Mesendoderm (in vitro differentiated cells): ENCODE measurements at regions not wholly inside any gene's neighbourhood (a gene's known extent, or its start where the extent isn't known, plus 50 kb on each side); places are given as distances from the start of the nearest gene placed in this dataset.
A peak's percentile ranks its signal among the peaks of the same experiment; 100 is the strongest.

Source experiments
- DNase-seq: peaks from one replicate; pipeline ENCODE4 v3.0.0; 2013
- H2AK5ac ChIP-seq: 2 replicates; pipeline ENCODE4 v1.6.1; 2013; ENCODE audit warnings: low read length, inconsistent platforms
- H2BK120ac ChIP-seq: 2 replicates; pipeline ENCODE4 v1.6.1; 2013; ENCODE audit warnings: low read depth, mild to moderate bottlenecking, low read length, moderate library complexity, mixed read lengths
- H2BK15ac ChIP-seq: replicated peaks from 2 replicates; pipeline ENCODE4 v1.6.1; 2013; ENCODE audit warnings: low read depth, mild to moderate bottlenecking, moderate library complexity
- H2BK5ac ChIP-seq: 2 replicates; pipeline ENCODE4 v1.6.1; 2013; ENCODE audit warnings: low read length, inconsistent platforms
- H3K18ac ChIP-seq: 2 replicates; pipeline ENCODE4 v1.6.1; 2013; ENCODE audit warnings: mild to moderate bottlenecking, low read length, mixed read lengths
- H3K23ac ChIP-seq: one replicate; pipeline ENCODE4 v1.6.1; 2013; ENCODE audit warnings: low read length
- H3K27ac ChIP-seq: 2 replicates; pipeline ENCODE4 v1.5.1; 2013; ENCODE audit warnings: low read depth, mild to moderate bottlenecking, inconsistent platforms, low read length, moderate library complexity
- H3K27me3 ChIP-seq: 2 replicates; pipeline ENCODE4 v1.6.1; 2013; ENCODE audit warnings: low read length, control low read depth, mild to moderate bottlenecking, inconsistent platforms; ENCODE audit not compliant: insufficient read depth, poor library complexity
- H3K36me3 ChIP-seq: 2 replicates; pipeline ENCODE4 v1.6.1; 2013; ENCODE audit warnings: low read length, inconsistent platforms; ENCODE audit not compliant: control insufficient read depth, insufficient read depth
- H3K4ac ChIP-seq: one replicate; pipeline ENCODE4 v1.6.1; 2013; ENCODE audit warnings: low read depth, mild to moderate bottlenecking, low read length, moderate library complexity
- H3K4me1 ChIP-seq: 2 replicates; pipeline ENCODE4 v1.6.1; 2013; ENCODE audit warnings: low read depth, low read length, inconsistent platforms; ENCODE audit not compliant: control insufficient read depth
- H3K4me2 ChIP-seq: 2 replicates; pipeline ENCODE4 v1.6.1; 2013; ENCODE audit warnings: low read length
- H3K4me3 ChIP-seq: 2 replicates; pipeline ENCODE4 v1.5.1; 2013; ENCODE audit warnings: mild to moderate bottlenecking, low read length
- H3K56ac ChIP-seq: one replicate; pipeline ENCODE4 v1.6.1; 2013; ENCODE audit warnings: low read length
- H3K79me1 ChIP-seq: 2 replicates; pipeline ENCODE4 v1.6.1; 2013; ENCODE audit warnings: low read length, inconsistent platforms
- H3K79me2 ChIP-seq: 2 replicates; pipeline ENCODE4 v1.6.1; 2013; ENCODE audit warnings: mild to moderate bottlenecking, low read length; ENCODE audit not compliant: control insufficient read depth, insufficient read depth
- H3K9ac ChIP-seq: 2 replicates; pipeline ENCODE4 v1.6.1; 2013; ENCODE audit warnings: low read length, inconsistent platforms
- H4K5ac ChIP-seq: one replicate; pipeline ENCODE4 v1.6.1; 2013; ENCODE audit warnings: low read length
- H4K8ac ChIP-seq: one replicate; pipeline ENCODE4 v1.6.1; 2013; ENCODE audit warnings: low read depth, mild to moderate bottlenecking, control low read depth, low read length, moderate library complexity
- WGBS: extraction: QIAGEN DNeasy Blood & Tissue Kit; methylation state at CpG from one replicate; pipeline ENCODE4 v1.1.7; 2013; ENCODE audit warnings: low lambda C conversion rate, missing lambda C conversion rate; ENCODE audit not compliant: insufficient coverage; ENCODE audit errors: extremely low coverage; 5-methylcytosine and 5-hydroxymethylcytosine counted together

GRCh38 chrX:122582975-122583305 is 601.1 kb upstream of the GRIA3 start:
- DNase-seq = no peak
- no peak overlapping the region for H4K8ac ChIP-seq
- no peak overlapping the region for H2BK15ac ChIP-seq
- H3K9ac ChIP-seq = no peak overlapping the region
- no peak overlapping the region for H2BK5ac ChIP-seq
- no peak overlapping the region for H3K18ac ChIP-seq
- H4K5ac ChIP-seq = no peak overlapping the region
- H3K23ac ChIP-seq = no peak overlapping the region
- no peaks in the 10 kb centered on the region for H3K79me2 ChIP-seq
- H3K79me1 ChIP-seq = no peaks in the 10 kb centered on the region
- no peak overlapping the region for H3K56ac ChIP-seq
- H3K27me3 ChIP-seq = no peaks in the 10 kb centered on the region
- H3K36me3 ChIP-seq = no peaks in the 10 kb centered on the region
- H2AK5ac ChIP-seq = no peak overlapping the region
- H3K4me2 ChIP-seq = no peak overlapping the region
- H3K4me1 ChIP-seq = no peaks in the 10 kb centered on the region
- H2BK120ac ChIP-seq = no peak overlapping the region
- H3K4me3 ChIP-seq = no peak overlapping the region
- H3K4ac ChIP-seq = no peak overlapping the region
- H3K27ac ChIP-seq = no peak overlapping the region

DNA sequence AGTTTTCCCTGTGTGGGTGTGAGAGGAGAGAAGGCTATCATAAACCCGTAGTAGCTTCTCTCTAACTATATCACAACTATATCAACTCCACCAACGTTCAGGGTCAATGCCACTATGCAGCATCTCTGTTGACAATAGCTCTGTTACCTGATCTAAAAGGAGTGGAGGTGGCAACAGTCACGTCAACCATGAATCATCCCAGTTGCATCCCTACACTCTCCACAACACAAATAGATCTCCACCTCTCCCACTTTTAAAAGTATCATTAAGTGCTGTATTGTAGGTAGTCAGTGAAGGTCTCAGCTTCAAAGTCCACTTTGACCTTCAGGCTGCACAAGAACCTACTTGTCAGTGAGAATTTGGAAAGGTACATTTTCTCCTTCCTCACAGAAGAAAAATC is 600.5 kb upstream of the GRIA3 start:
- Histone ChIP-seq H3K79me1 (no peaks in the 10 kb centered on the region), H3K36me3 (no peaks in the 10 kb centered on the region), H2AK5ac (no peak overlapping the region), H3K9ac (no peak overlapping the region), H3K18ac (no peak overlapping the region), H4K5ac (no peak overlapping the region), H3K4me3 (no peak overlapping the region), H3K4me1 (no peaks in the 10 kb centered on the region), H3K56ac (no peak overlapping the region), H2BK5ac (no peak overlapping the region), H3K79me2 (no peaks in the 10 kb centered on the region), H2BK120ac (no peak overlapping the region), H2BK15ac (no peak overlapping the region), H3K27ac (no peak overlapping the region), H3K27me3 (no peaks in the 10 kb centered on the region), H3K4me2 (no peak overlapping the region), H3K23ac (no peak overlapping the region), H3K4ac (no peak overlapping the region), H4K8ac (no peak overlapping the region)
- no peak for DNase-seq
- WGBS = no CpG with 5 or more reads among the region's 3 CpGs

DNA sequence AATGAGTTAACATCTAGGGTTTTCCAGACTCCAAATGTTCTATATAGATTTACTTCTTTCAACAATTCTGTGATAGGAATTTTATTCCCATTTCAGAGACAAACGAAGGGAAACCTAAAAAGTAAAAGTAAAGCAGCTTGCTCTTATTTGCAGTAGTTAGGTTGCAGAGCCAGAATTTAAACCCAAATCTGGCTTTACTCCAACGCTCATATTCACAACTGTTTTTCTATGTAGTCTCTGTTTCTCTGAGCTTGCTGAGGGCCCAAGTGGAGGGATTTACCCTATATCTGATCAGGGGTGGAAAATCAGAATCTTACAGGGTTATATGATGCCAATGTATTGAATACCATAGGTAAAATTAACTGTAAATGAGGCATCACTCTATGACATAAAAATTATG is 599.1 kb upstream of the GRIA3 start:
- no peaks in the 10 kb centered on the region for H3K27me3 ChIP-seq
- no peak overlapping the region for H2BK5ac ChIP-seq
- H4K5ac ChIP-seq = no peak overlapping the region
- no CpG with 5 or more reads among the region's 2 CpGs for WGBS
- H3K56ac ChIP-seq = no peak overlapping the region
- H3K36me3 ChIP-seq = no peaks in the 10 kb centered on the region
- H3K9ac ChIP-seq = no peak overlapping the region
- H3K18ac ChIP-seq = no peak overlapping the region
- H3K23ac ChIP-seq = no peak overlapping the region
- no peak overlapping the region for H2BK120ac ChIP-seq
- no peak overlapping the region for H2BK15ac ChIP-seq
- no peak overlapping the region for H3K4me3 ChIP-seq
- H3K27ac ChIP-seq = no peak overlapping the region
- no peak overlapping the region for H3K4me2 ChIP-seq
- H3K79me2 ChIP-seq = no peaks in the 10 kb centered on the region
- H3K4ac ChIP-seq = no peak overlapping the region
- no peak overlapping the region for H4K8ac ChIP-seq
- H3K4me1 ChIP-seq = no peaks in the 10 kb centered on the region
- DNase-seq = no peak
- no peaks in the 10 kb centered on the region for H3K79me1 ChIP-seq
- no peak overlapping the region for H2AK5ac ChIP-seq

DNA sequence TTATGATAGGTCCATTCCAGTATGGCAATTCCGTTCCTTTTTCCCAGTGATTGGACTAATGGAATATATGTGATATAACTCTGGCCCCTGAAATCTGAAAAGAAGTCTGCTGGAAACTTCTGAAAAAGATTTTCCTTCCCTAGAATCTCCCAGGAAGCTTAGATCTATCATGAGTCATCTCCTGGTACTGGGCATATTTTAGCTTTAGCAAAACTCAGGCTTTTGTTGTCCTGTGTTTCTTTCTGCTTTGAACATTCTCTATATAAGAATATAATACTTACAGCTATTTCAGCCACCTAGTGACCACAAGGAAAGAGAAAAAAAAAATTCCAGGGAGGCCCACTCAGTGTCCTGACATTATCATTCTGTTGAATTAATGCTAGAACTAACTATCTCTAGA is 597.2 kb upstream of the GRIA3 start:
- no peak overlapping the region for H2AK5ac ChIP-seq

GRCh38 chrX:122591546-122591945 is 592.5 kb upstream of the GRIA3 start:
- Histone ChIP-seq H3K4me1 (no peaks in the 10 kb centered on the region), H2BK120ac (no peak overlapping the region), H3K23ac (no peak overlapping the region), H2BK5ac (no peak overlapping the region), H3K36me3 (no peaks in the 10 kb centered on the region), H2AK5ac (no peak overlapping the region), H3K9ac (no peak overlapping the region), H4K8ac (no peak overlapping the region), H3K4me3 (no peak overlapping the region), H3K79me2 (no peaks in the 10 kb centered on the region), H3K79me1 (no peaks in the 10 kb centered on the region), H3K56ac (no peak overlapping the region), H3K4me2 (no peak overlapping the region), H3K27ac (no peak overlapping the region), H3K27me3 (no peaks in the 10 kb centered on the region), H2BK15ac (no peak overlapping the region), H3K4ac (no peak overlapping the region), H4K5ac (no peak overlapping the region), H3K18ac (no peak overlapping the region)
- no CpG with 5 or more reads among the region's 2 CpGs for WGBS
- DNase-seq = peak; percentile 65

More for the DNA sequence above, 597.2 kb upstream of the GRIA3 start:
- Histone ChIP-seq H3K56ac (no peak overlapping the region), H2BK5ac (no peak overlapping the region), H2BK120ac (no peak overlapping the region), H3K18ac (no peak overlapping the region), H3K27me3 (no peaks in the 10 kb centered on the region), H3K4me1 (no peaks in the 10 kb centered on the region), H3K79me1 (no peaks in the 10 kb centered on the region), H3K9ac (no peak overlapping the region), H3K4ac (no peak overlapping the region), H3K27ac (no peak overlapping the region), H3K79me2 (no peaks in the 10 kb centered on the region), H3K23ac (no peak overlapping the region), H3K36me3 (no peaks in the 10 kb centered on the region), H4K5ac (no peak overlapping the region), H2BK15ac (no peak overlapping the region), H3K4me3 (no peak overlapping the region), H4K8ac (no peak overlapping the region), H3K4me2 (no peak overlapping the region)
- no peak for DNase-seq
- WGBS = no CpG with 5 or more reads among the region's 1 CpG

- Histone ChIP-seq H4K8ac (no peak overlapping the region), H3K23ac (no peak overlapping the region), H3K36me3 (no peaks in the 10 kb centered on the region), H3K27me3 (no peaks in the 10 kb centered on the region), H2BK5ac (no peak overlapping the region), H2AK5ac (no peak overlapping the region), H3K79me2 (no peaks in the 10 kb centered on the region), H2BK15ac (no peak overlapping the region), H3K4me2 (no peak overlapping the region), H3K79me1 (no peaks in the 10 kb centered on the region), H3K18ac (no peak overlapping the region), H3K9ac (no peak overlapping the region), H3K4ac (no peak overlapping the region), H3K27ac (no peak overlapping the region), H4K5ac (no peak overlapping the region), H3K56ac (no peak overlapping the region), H3K4me3 (no peak overlapping the region), H2BK120ac (no peak overlapping the region), H3K4me1 (no peaks in the 10 kb centered on the region)
- no peak for DNase-seq
These were observed 587.1 kb upstream of the GRIA3 start for GRCh38 chrX:122596998-122597397.
